ENCODE measurements at regions not wholly inside any gene's neighbourhood (a gene's known extent, or its start where the extent isn't known, plus 50 kb on each side); places are given as distances from the start of the nearest gene placed in this dataset.

- POLR2A ChIA-PET = no interaction called here
- DNase-seq (ENCODE audit: low read depth, low spot score) = no peak
- H3K4me3 ChIP-seq (ENCODE audit: low read depth in 2 of 2, low read length in 2 of 2) = no peak overlapping the region
- TF ChIP-seq CTCF (IDR thresholded peaks at IDR 0.05) = no peak
- no peak for TF ChIP-seq TCF7L2 (IDR thresholded peaks at IDR 0.05; ENCODE audit: low read depth, low read length)
- TF ChIP-seq POLR2AphosphoS5 (IDR thresholded peaks at IDR 0.05; ENCODE audit: low read depth, low read length) = no peak
- TF ChIP-seq REST (IDR thresholded peaks at IDR 0.05; ENCODE audit: insufficient read depth in 1 of 2, low read depth in 2 of 2, low read length in 1 of 2) = no peak
- TF ChIP-seq SIN3A (IDR thresholded peaks at IDR 0.05; ENCODE audit: borderline replicate concordance, insufficient read depth, low read depth, low read length) = no peak
- H3K4me1 ChIP-seq (ENCODE audit: control insufficient read depth, insufficient read depth, low read length) = no peaks in the 10 kb centered on the region
- CTCF ChIA-PET = no interaction called here
- intact Hi-C loops (cut with micrococcal nuclease; ENCODE audit: unreplicated experiment) (no loop called here), in situ Hi-C loops (cut with HindIII; ENCODE audit: low pct_unique_long_range_greater_than_20kb, low sequenced_read_pairs) (no loop called here)
- no peak overlapping the region for H3K27ac ChIP-seq (ENCODE audit: low read length)
- H3K36me3 ChIP-seq (ENCODE audit: control insufficient read depth, insufficient read depth, low read length) = no peaks in the 10 kb centered on the region
- no peaks in the 10 kb centered on the region for H3K27me3 ChIP-seq (ENCODE audit: control insufficient read depth, insufficient read depth, low read length)
- ATAC-seq = no peak
- no TSS peak for BruUV-seq (replicated peaks)
- no peaks in the 10 kb centered on the region for H3K9me3 ChIP-seq (ENCODE audit: control insufficient read depth, insufficient read depth, low read depth, low read length)
Observed at GRCh38 chr4:160233141-160233540, 1130.3 kb downstream of the RAPGEF2 start.

GRCh38 chr4:160235285-160235684 lies 1132.4 kb downstream of the RAPGEF2 start:
- Histone ChIP-seq H3K36me3 (ENCODE audit: control insufficient read depth, insufficient read depth, low read length) (no peaks in the 10 kb centered on the region), H3K9me3 (ENCODE audit: control insufficient read depth, insufficient read depth, low read depth, low read length) (no peaks in the 10 kb centered on the region), H3K27me3 (ENCODE audit: control insufficient read depth, insufficient read depth, low read length) (no peaks in the 10 kb centered on the region), H3K4me3 (ENCODE audit: low read depth in 2 of 2, low read length in 2 of 2) (no peak overlapping the region), H3K27ac (ENCODE audit: low read length) (no peak overlapping the region), H3K4me1 (ENCODE audit: control insufficient read depth, insufficient read depth, low read length) (no peaks in the 10 kb centered on the region)
- no peak for DNase-seq (ENCODE audit: low read depth, low spot score)
- ATAC-seq = no peak
- BruUV-seq (replicated peaks) = no TSS peak
- in situ Hi-C loops (cut with HindIII; ENCODE audit: low pct_unique_long_range_greater_than_20kb, low sequenced_read_pairs) (no loop called here), intact Hi-C loops (cut with micrococcal nuclease; ENCODE audit: unreplicated experiment) (no loop called here)
- ChIA-PET POLR2A (no interaction called here), CTCF (no interaction called here)
- no peak for TF ChIP-seq CTCF (IDR thresholded peaks at IDR 0.05)
- TF ChIP-seq REST (IDR thresholded peaks at IDR 0.05; ENCODE audit: insufficient read depth in 1 of 2, low read depth in 2 of 2, low read length in 1 of 2) = no peak
- no peak for TF ChIP-seq SIN3A (IDR thresholded peaks at IDR 0.05; ENCODE audit: borderline replicate concordance, insufficient read depth, low read depth, low read length)

All from Panc1 (cell line).